Endometrium (tissue), 2 donors: ENCODE measurements at regions not wholly inside any gene's neighbourhood (a gene's known extent, or its start where the extent isn't known, plus 50 kb on each side); places are given as distances from the start of the nearest gene placed in this dataset.
"Not testable (repeated sequence)": the region's sequence is repeated elsewhere in the genome, so short reads cannot be mapped to it uniquely, and the experiment has no call there.

Source experiments
- FAIRE-seq: peaks from 2 replicates; lab custom pipeline; 2012; peaks lifted over from hg19 to GRCh38; lab: Jason Lieb, UNC
- donor health status: control.
- donor health status: control.

- not testable (repeated sequence) for FAIRE-seq
Measured at GRCh38 chr1:143839182-143839581, 132.6 kb downstream of the FAM72C start.

GRCh38 chr1:143838598-143838929 lies 133.2 kb downstream of the FAM72C start:
- FAIRE-seq = not testable (repeated sequence)

- not testable (repeated sequence) for FAIRE-seq
Measured at GRCh38 chr1:143837924-143838597, 133.7 kb downstream of the FAM72C start.

GRCh38 chr1:143833376-143833775 lies 138.4 kb downstream of the FAM72C start:
- FAIRE-seq = not testable (repeated sequence)

GRCh38 chr1:143832379-143832716 lies 139.4 kb downstream of the FAM72C start:
- not testable (repeated sequence) for FAIRE-seq

GRCh38 chr1:143831479-143832378 lies 140.1 kb downstream of the FAM72C start:
- not testable (repeated sequence) for FAIRE-seq

GRCh38 chr1:143826162-143826561 lies 145.6 kb downstream of the FAM72C start:
- not testable (repeated sequence) for FAIRE-seq

GRCh38 chr1:143824266-143824665 lies 147.5 kb downstream of the FAM72C start:
- FAIRE-seq = not testable (repeated sequence)

GRCh38 chr1:143820058-143820457 lies 151.7 kb downstream of the FAM72C start:
- FAIRE-seq = not testable (repeated sequence)

GRCh38 chr1:143816369-143816768 lies 155.4 kb downstream of the FAM72C start:
- not testable (repeated sequence) for FAIRE-seq

- not testable (repeated sequence) for FAIRE-seq
Measured at GRCh38 chr1:143805374-143805773, 166.4 kb downstream of the FAM72C start.

GRCh38 chr1:143804707-143805356 lies 167.0 kb downstream of the FAM72C start:
- FAIRE-seq = not testable (repeated sequence)

- not testable (repeated sequence) for FAIRE-seq
Measured at GRCh38 chr1:143803927-143804411, 167.8 kb downstream of the FAM72C start.

- not testable (repeated sequence) for FAIRE-seq
Measured at GRCh38 chr1:143803095-143803494, 168.7 kb downstream of the FAM72C start.

GRCh38 chr1:143799568-143800187 lies 172.1 kb downstream of the FAM72C start:
- not testable (repeated sequence) for FAIRE-seq

GRCh38 chr1:143796369-143796768 lies 175.4 kb downstream of the FAM72C start:
- not testable (repeated sequence) for FAIRE-seq

- not testable (repeated sequence) for FAIRE-seq
Measured at GRCh38 chr1:143792047-143792937, 179.5 kb downstream of the FAM72C start.

GRCh38 chr1:143786381-143786780 lies 185.4 kb downstream of the FAM72C start:
- FAIRE-seq = not testable (repeated sequence)

GRCh38 chr1:143785883-143786282 lies 185.9 kb downstream of the FAM72C start:
- FAIRE-seq = not testable (repeated sequence)

- not testable (repeated sequence) for FAIRE-seq
Measured at GRCh38 chr1:143784239-143784882, 187.4 kb downstream of the FAM72C start.
